Transverse colon (tissue), 4 donors: ENCODE measurements at regions not wholly inside any gene's neighbourhood (a gene's known extent, or its start where the extent isn't known, plus 50 kb on each side); places are given as distances from the start of the nearest gene placed in this dataset.

Source experiments
- DNase-seq: peaks from one replicate; pipeline ENCODE4 v3.0.0-alpha.2; 2019
- H3K27ac ChIP-seq, 4 donors: fragments of 200-600 bp; sonication (generic); 2 replicates each; pipeline ENCODE4 v1.5.1; 2016 to 2018; ENCODE audit warnings: inconsistent platforms in 4 of 4
- H3K27me3 ChIP-seq: fragments of 200-600 bp; sonication (generic); 2 replicates; pipeline ENCODE4 v1.5.1; 2017; ENCODE audit warnings: inconsistent platforms
- H3K36me3 ChIP-seq, 4 donors: fragments of 200-600 bp; sonication (generic); 2 replicates each; pipeline ENCODE4 v1.5.1; 2017 to 2019; ENCODE audit warnings: inconsistent platforms in 4 of 4
- H3K4me1 ChIP-seq, 4 donors: fragments of 200-600 bp; sonication (generic); 2 replicates each; pipeline ENCODE4 v1.5.1; 2017 to 2020; ENCODE audit warnings: inconsistent platforms in 4 of 4
- H3K4me3 ChIP-seq, 4 donors: fragments of 200-600 bp; sonication (generic); 1 replicate in 1 of 4; 2 replicates in 3 of 4; pipeline versions ENCODE4 v1.5.1 to v1.6.1; 2017 to 2019; ENCODE audit warnings: inconsistent platforms in 4 of 4
- H3K9me3 ChIP-seq, 2 donors: fragments of 200-600 bp; sonication (generic); 2 replicates each; pipeline ENCODE4 v1.5.1; 2017 to 2019; ENCODE audit warnings: inconsistent platforms in 2 of 2
- CTCF ChIP-seq, 5 experiments: fragments of 200-600 bp in 3 of 5; fragments of 450-650 bp in 2 of 5; sonication (generic) in 3 of 5; IDR thresholded peaks; 1 replicate in 2 of 5; 2 replicates in 3 of 5; pipeline ENCODE4 v1.5.1; 2016 to 2017; ENCODE audit warnings: antibody characterized with exemption in 5 of 5, inconsistent platforms in 3 of 5, mild to moderate bottlenecking in 2 of 5, moderate library complexity in 1 of 5
- EP300 ChIP-seq: sonication (generic); formaldehyde crosslinking; IDR thresholded peaks from one replicate; pipeline ENCODE4 v1.6.1; 2017; ENCODE audit warnings: antibody characterized with exemption, low read depth
- POLR2A ChIP-seq: fragments of 450-650 bp; IDR thresholded peaks from one replicate; pipeline ENCODE4 v1.6.1; 2016; ENCODE audit warnings: antibody characterized with exemption, mild to moderate bottlenecking, moderate library complexity
- POLR2AphosphoS5 ChIP-seq, 3 donors: sonication (generic); formaldehyde crosslinking; IDR thresholded peaks; one replicate each; pipeline ENCODE4 v1.6.1; 2016; ENCODE audit warnings: antibody characterized with exemption in 3 of 3
- WGBS, 2 donors: methylation state at CpG; one replicate each; pipeline ENCODE4 v1.1.5; 2018; ENCODE audit warnings: low coverage in 1 of 2; 5-methylcytosine and 5-hydroxymethylcytosine counted together
- in situ Hi-C, 4 donors: fragments of 200-750 bp; cut with MboI; loops; one replicate each; pipeline versions ENCODE4 v1.15.0 to v1.15.1; 2017; ENCODE audit warnings: low sequenced_read_pairs in 3 of 4, low pct_ligation_motif_present in 1 of 4, low pct_unique_long_range_greater_than_20kb in 1 of 4
- intact Hi-C: fragments of 100-400 bp; cut with DNase I; formaldehyde crosslinking; loops from one replicate; pipeline ENCODE4 v1.15.1; 2023; ENCODE audit warnings: low total_unique reads

GRCh38 chr3:74442068-74442467, 172.4 kb downstream of the CNTN3 start:
- Histone ChIP-seq H3K36me3 (no peaks in the 10 kb centered on the region), H3K27ac (no peak overlapping the region), H3K4me1 (no peaks in the 10 kb centered on the region), H3K27me3 (no peaks in the 10 kb centered on the region), H3K9me3 (no peaks in the 10 kb centered on the region), H3K4me3 (no peak overlapping the region)
- WGBS, 2 donors: 57 to 77% methylated on average over 2 of the region's 2 CpGs
- intact Hi-C loops: no loop called here
- DNase-seq: no peak
- TF ChIP-seq POLR2AphosphoS5 (IDR thresholded peaks at IDR 0.05) (no peak), CTCF (IDR thresholded peaks at IDR 0.05) (no peak), EP300 (no peak), POLR2A (no peak)
- in situ Hi-C loops: no loop called here

- Histone ChIP-seq H3K4me1 (no peaks in the 10 kb centered on the region), H3K36me3 (no peaks in the 10 kb centered on the region), H3K9me3 (no peaks in the 10 kb centered on the region), H3K27me3 (no peaks in the 10 kb centered on the region), H3K4me3 (no peak overlapping the region), H3K27ac (no peak overlapping the region)
- WGBS, 2 donors: 82 to 84% methylated on average over 4 of the region's 4 CpGs
- no peak for DNase-seq
- in situ Hi-C loops (no loop called here), intact Hi-C loops (no loop called here)
- TF ChIP-seq POLR2AphosphoS5 (IDR thresholded peaks at IDR 0.05) (no peak), POLR2A (no peak), EP300 (no peak), CTCF (IDR thresholded peaks at IDR 0.05) (no peak)
Measured at GRCh38 chr3:74436184-74436583, 178.3 kb downstream of the CNTN3 start.

GRCh38 chr3:74435631-74436030, 178.8 kb downstream of the CNTN3 start:
- no peak for DNase-seq
- Histone ChIP-seq H3K9me3 (no peaks in the 10 kb centered on the region), H3K4me1 (no peaks in the 10 kb centered on the region), H3K36me3 (no peaks in the 10 kb centered on the region), H3K4me3 (no peak overlapping the region), H3K27me3 (no peaks in the 10 kb centered on the region), H3K27ac (no peak overlapping the region)
- in situ Hi-C loops (no loop called here), intact Hi-C loops (no loop called here)
- TF ChIP-seq POLR2AphosphoS5 (IDR thresholded peaks at IDR 0.05): no peak
- WGBS, 2 donors: 63 to 75% methylated on average over 3 of the region's 3 CpGs

GRCh38 chr3:74434406-74434805, 180.1 kb downstream of the CNTN3 start:
- no peak for DNase-seq
- Histone ChIP-seq H3K4me1 (no peaks in the 10 kb centered on the region), H3K27ac (no peak overlapping the region), H3K36me3 (no peaks in the 10 kb centered on the region), H3K9me3 (no peaks in the 10 kb centered on the region), H3K27me3 (no peaks in the 10 kb centered on the region), H3K4me3 (no peak overlapping the region)
- intact Hi-C loops (no loop called here), in situ Hi-C loops (no loop called here)
- 73 to 74% methylated on average over 2 of the region's 2 CpGs for WGBS, 2 donors
- TF ChIP-seq EP300 (no peak), POLR2AphosphoS5 (IDR thresholded peaks at IDR 0.05) (no peak), CTCF (IDR thresholded peaks at IDR 0.05) (no peak), POLR2A (no peak)

GRCh38 chr3:74426571-74426970, 187.9 kb downstream of the CNTN3 start:
- in situ Hi-C loops: no loop called here
- H3K36me3 ChIP-seq: no peaks in the 10 kb centered on the region
- no peak overlapping the region for H3K27ac ChIP-seq
- DNase-seq: no peak
- no peak for TF ChIP-seq CTCF (IDR thresholded peaks at IDR 0.05)
- TF ChIP-seq EP300: no peak
- TF ChIP-seq POLR2AphosphoS5 (IDR thresholded peaks at IDR 0.05): no peak
- TF ChIP-seq POLR2A: no peak
- H3K4me1 ChIP-seq: no peaks in the 10 kb centered on the region
- H3K9me3 ChIP-seq: no peaks in the 10 kb centered on the region
- intact Hi-C loops: no loop called here
- WGBS, 2 donors: 92% methylated on average over 2 of the region's 2 CpGs
- H3K27me3 ChIP-seq: no peaks in the 10 kb centered on the region
- H3K4me3 ChIP-seq: no peak overlapping the region
